Upper lobe of left lung (tissue), 4 donors: ENCODE measurements at regions not wholly inside any gene's neighbourhood (a gene's known extent, or its start where the extent isn't known, plus 50 kb on each side); places are given as distances from the start of the nearest gene placed in this dataset.

Experiments
- POLR2A ChIP-seq, 4 donors: fragments of 450-650 bp; IDR thresholded peaks; one replicate each; pipeline ENCODE4 v1.5.1; 2016 to 2017; ENCODE audit warnings: antibody characterized with exemption in 4 of 4, mild to moderate bottlenecking in 2 of 4
- TF ChIP-seq, protein P1 (sequence below), 6 experiments: fragments of 450-650 bp in 4 of 6; fragments of 200-600 bp in 2 of 6; sonication (generic) in 2 of 6; IDR thresholded peaks; one replicate each; pipeline ENCODE4 v1.5.1; 2016 to 2019; ENCODE audit warnings: antibody characterized with exemption in 6 of 6

GRCh38 chr18:64513401-64513800 lies 364.5 kb upstream of the LINC00305 start:
- TF ChIP-seq, protein P1, sequence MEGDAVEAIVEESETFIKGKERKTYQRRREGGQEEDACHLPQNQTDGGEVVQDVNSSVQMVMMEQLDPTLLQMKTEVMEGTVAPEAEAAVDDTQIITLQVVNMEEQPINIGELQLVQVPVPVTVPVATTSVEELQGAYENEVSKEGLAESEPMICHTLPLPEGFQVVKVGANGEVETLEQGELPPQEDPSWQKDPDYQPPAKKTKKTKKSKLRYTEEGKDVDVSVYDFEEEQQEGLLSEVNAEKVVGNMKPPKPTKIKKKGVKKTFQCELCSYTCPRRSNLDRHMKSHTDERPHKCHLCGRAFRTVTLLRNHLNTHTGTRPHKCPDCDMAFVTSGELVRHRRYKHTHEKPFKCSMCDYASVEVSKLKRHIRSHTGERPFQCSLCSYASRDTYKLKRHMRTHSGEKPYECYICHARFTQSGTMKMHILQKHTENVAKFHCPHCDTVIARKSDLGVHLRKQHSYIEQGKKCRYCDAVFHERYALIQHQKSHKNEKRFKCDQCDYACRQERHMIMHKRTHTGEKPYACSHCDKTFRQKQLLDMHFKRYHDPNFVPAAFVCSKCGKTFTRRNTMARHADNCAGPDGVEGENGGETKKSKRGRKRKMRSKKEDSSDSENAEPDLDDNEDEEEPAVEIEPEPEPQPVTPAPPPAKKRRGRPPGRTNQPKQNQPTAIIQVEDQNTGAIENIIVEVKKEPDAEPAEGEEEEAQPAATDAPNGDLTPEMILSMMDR (IDR thresholded peaks at IDR 0.05), result no peak
- TF ChIP-seq POLR2A (IDR thresholded peaks at IDR 0.05), result no peak
